ENCODE measurements at regions not wholly inside any gene's neighbourhood (a gene's known extent, or its start where the extent isn't known, plus 50 kb on each side); places are given as distances from the start of the nearest gene placed in this dataset.

DNA sequence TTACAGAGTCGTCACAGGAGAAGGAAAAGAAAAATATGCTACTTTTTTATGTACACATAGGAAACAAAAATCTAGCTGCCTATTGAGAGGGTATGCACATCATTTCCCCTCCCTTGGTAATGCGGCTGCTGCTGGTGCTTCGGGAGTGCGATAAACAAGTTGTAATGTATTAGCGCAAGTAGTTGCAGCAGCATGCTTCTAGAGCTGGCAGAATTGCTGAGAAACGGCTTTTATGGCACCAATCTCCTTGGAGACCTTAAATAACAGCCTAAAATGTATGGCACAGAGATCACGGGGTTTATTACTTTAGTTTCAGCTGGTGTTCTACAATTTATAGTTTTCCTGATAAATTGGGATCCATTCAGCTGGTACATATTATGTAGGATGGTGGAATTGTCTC lies 447.6 kb upstream of the TMPO start:
- no peak overlapping the region for H3K27ac ChIP-seq
- ATAC-seq (ENCODE audit: insufficient number of reproducible peaks, low FRiP score, low read depth) (no peak), DNase-seq (ENCODE audit: low spot score) (no peak)
- no peaks in the 10 kb centered on the region for H3K27me3 ChIP-seq (replicated peaks; ENCODE audit: insufficient read depth)
- H3K4me1 ChIP-seq (ENCODE audit: control insufficient read depth in 1 of 2, low read depth in 2 of 2), result no peaks in the 10 kb centered on the region
- H3K9me3 ChIP-seq, result no peaks in the 10 kb centered on the region
- TF ChIP-seq, protein P1, sequence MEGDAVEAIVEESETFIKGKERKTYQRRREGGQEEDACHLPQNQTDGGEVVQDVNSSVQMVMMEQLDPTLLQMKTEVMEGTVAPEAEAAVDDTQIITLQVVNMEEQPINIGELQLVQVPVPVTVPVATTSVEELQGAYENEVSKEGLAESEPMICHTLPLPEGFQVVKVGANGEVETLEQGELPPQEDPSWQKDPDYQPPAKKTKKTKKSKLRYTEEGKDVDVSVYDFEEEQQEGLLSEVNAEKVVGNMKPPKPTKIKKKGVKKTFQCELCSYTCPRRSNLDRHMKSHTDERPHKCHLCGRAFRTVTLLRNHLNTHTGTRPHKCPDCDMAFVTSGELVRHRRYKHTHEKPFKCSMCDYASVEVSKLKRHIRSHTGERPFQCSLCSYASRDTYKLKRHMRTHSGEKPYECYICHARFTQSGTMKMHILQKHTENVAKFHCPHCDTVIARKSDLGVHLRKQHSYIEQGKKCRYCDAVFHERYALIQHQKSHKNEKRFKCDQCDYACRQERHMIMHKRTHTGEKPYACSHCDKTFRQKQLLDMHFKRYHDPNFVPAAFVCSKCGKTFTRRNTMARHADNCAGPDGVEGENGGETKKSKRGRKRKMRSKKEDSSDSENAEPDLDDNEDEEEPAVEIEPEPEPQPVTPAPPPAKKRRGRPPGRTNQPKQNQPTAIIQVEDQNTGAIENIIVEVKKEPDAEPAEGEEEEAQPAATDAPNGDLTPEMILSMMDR (IDR thresholded peaks at IDR 0.05), result no peak
- no peak overlapping the region for H3K4me3 ChIP-seq
- no peaks in the 10 kb centered on the region for H3K36me3 ChIP-seq

DNA sequence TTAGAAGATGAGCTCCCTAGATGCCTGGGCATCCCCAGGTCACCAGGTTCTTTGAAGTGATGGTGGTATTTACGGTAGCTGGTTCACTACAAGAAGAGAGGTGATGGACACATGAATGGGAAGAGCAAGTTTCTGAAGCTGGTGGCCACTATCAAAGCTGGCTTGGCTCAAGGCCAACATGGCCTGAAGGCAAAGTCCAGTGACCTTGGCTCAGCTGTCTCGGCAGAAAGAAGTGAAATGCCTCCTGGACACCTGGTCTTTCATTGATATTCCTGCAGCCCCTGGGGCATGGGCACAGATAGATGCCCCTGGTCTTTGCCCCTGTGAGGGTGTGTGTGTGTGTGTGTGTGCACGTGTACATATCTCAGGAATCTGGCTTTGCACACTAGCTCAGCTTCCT lies 441.8 kb upstream of the TMPO start:
- no peak for ATAC-seq (ENCODE audit: insufficient number of reproducible peaks, low FRiP score, low read depth)

DNA sequence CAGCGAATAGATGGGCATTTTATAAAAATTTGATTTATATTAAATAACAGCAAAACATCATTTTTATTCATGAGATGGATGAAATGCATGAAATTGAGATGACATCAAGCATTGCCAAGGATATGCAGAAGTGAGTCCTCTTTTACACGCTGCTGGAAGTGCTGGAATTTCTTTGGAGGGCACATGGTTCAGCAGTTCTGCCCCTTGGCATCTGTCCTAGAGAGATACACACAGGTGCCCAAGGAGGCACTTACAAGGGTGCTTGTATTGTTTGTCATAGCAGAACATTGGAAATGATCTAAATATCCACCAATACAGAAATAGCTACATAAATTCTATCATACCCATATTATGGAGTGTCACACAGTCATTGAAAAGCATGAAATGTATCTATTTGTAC lies 441.1 kb upstream of the TMPO start:
- no peak overlapping the region for H3K27ac ChIP-seq
- no peaks in the 10 kb centered on the region for H3K9me3 ChIP-seq
- H3K4me3 ChIP-seq, result no peak overlapping the region
- no peaks in the 10 kb centered on the region for H3K27me3 ChIP-seq (replicated peaks; ENCODE audit: insufficient read depth)
- no peak for DNase-seq (ENCODE audit: low spot score)
- H3K4me1 ChIP-seq (ENCODE audit: control insufficient read depth in 1 of 2, low read depth in 2 of 2), result no peaks in the 10 kb centered on the region
- TF ChIP-seq, protein P1 (IDR thresholded peaks at IDR 0.05), result no peak
- no peaks in the 10 kb centered on the region for H3K36me3 ChIP-seq
- no peak for ATAC-seq (ENCODE audit: insufficient number of reproducible peaks, low FRiP score, low read depth)

More for the DNA sequence above, 441.8 kb upstream of the TMPO start:
- Histone ChIP-seq H3K4me3 (no peak overlapping the region), H3K27me3 (replicated peaks; ENCODE audit: insufficient read depth) (no peaks in the 10 kb centered on the region), H3K27ac (no peak overlapping the region), H3K9me3 (no peaks in the 10 kb centered on the region), H3K4me1 (ENCODE audit: control insufficient read depth in 1 of 2, low read depth in 2 of 2) (no peaks in the 10 kb centered on the region), H3K36me3 (no peaks in the 10 kb centered on the region)
- TF ChIP-seq, protein P1 (IDR thresholded peaks at IDR 0.05), result no peak
- no peak for DNase-seq (ENCODE audit: low spot score)

DNA sequence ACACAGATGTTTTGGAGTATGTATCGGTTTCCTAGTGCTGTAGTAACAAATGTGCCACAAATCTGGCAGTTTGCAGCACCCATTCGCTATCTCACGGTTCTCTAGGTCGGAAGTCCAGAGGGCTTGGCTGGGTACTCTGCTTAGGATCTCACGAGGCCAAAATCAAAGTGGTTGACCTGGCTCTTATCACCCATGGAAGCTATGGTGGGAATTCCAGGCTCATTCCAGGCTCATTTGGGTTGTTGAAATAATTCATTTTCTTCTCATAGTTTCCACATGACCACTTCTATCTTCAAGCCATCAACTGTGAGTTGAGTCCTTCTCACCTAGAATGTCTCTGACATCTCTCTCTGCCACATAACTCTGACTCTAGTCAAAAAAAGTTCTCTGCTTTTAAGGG lies 431.0 kb upstream of the TMPO start:
- ATAC-seq (ENCODE audit: insufficient number of reproducible peaks, low FRiP score, low read depth) (no peak), DNase-seq (ENCODE audit: low spot score) (no peak)
- no peaks in the 10 kb centered on the region for H3K36me3 ChIP-seq
- TF ChIP-seq, protein P1 (IDR thresholded peaks at IDR 0.05), result no peak
- H3K27ac ChIP-seq, result no peak overlapping the region
- no peaks in the 10 kb centered on the region for H3K4me1 ChIP-seq (ENCODE audit: control insufficient read depth in 1 of 2, low read depth in 2 of 2)
- no peaks in the 10 kb centered on the region for H3K9me3 ChIP-seq
- H3K27me3 ChIP-seq (replicated peaks; ENCODE audit: insufficient read depth), result no peaks in the 10 kb centered on the region
- H3K4me3 ChIP-seq, result no peak overlapping the region

DNA sequence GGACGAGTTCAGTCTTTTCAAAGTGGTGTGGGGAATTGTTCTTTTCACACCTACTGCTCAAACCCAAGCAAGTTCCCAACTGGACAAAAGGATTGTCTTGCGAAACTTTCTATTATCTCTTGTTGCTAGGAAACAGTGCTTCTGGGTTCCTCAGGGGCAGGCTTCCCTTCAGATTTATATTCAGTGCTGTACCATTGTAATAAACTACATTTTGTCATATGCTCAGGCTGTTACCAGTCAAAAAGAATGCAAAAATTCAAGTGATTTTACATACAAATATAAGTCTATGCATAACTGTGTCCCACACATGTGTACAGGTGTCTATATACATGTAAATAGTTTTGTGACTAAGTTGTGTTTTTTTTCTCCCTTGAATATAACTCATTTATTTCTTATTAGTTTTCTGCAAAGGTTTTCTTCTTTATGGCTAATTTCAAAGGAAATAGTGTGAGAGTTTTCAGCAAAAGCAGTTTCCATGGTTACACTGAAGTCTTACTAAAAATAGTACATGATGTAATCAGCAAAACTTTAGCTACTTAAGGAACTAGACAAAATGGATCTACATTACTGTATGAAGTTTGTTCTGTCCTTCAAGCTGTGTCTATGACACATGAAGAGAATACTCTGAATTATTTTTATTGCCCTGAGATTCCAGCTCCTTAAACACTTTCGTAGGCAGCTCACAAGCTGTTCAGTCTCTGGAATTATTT lies 430.2 kb upstream of the TMPO start:
- H3K27ac ChIP-seq, result no peak overlapping the region
- TF ChIP-seq, protein P1 (IDR thresholded peaks at IDR 0.05), result no peak
- ATAC-seq (ENCODE audit: insufficient number of reproducible peaks, low FRiP score, low read depth), result no peak

More for the DNA sequence above, 430.2 kb upstream of the TMPO start:
- Histone ChIP-seq H3K9me3 (no peaks in the 10 kb centered on the region), H3K4me3 (no peak overlapping the region), H3K36me3 (no peaks in the 10 kb centered on the region), H3K4me1 (ENCODE audit: control insufficient read depth in 1 of 2, low read depth in 2 of 2) (no peaks in the 10 kb centered on the region), H3K27me3 (replicated peaks; ENCODE audit: insufficient read depth) (no peaks in the 10 kb centered on the region)
- DNase-seq (ENCODE audit: low spot score), result no peak
